Astrocyte (in vitro differentiated cells and primary cell): ENCODE measurements at regions not wholly inside any gene's neighbourhood (a gene's known extent, or its start where the extent isn't known, plus 50 kb on each side); places are given as distances from the start of the nearest gene placed in this dataset.
"Not testable (repeated sequence)": the region's sequence is repeated elsewhere in the genome, so short reads cannot be mapped to it uniquely, and the experiment has no call there.

Source experiments
- DNase-seq: peaks from one replicate; pipeline ENCODE4 v3.0.0-alpha.2; 2010; ENCODE audit warnings: low read depth
- FAIRE-seq: peaks from 2 replicates; lab custom pipeline; 2011; peaks lifted over from hg19 to GRCh38; lab: Jason Lieb, UNC
- H2AFZ ChIP-seq: 2 replicates; pipeline ENCODE4 v1.6.0; 2012; ENCODE audit warnings: low read depth, low read length, inconsistent platforms
- H3K27ac ChIP-seq: 2 replicates; pipeline ENCODE4 v1.5.1; 2011; ENCODE audit warnings: low read depth, low read length, inconsistent platforms
- H3K27me3 ChIP-seq: 2 replicates; pipeline ENCODE4 v1.6.0; 2011; ENCODE audit warnings: low read length, inconsistent platforms; ENCODE audit not compliant: insufficient read depth
- H3K36me3 ChIP-seq: 2 replicates; pipeline ENCODE4 v1.5.1; 2011; ENCODE audit warnings: low read length, inconsistent platforms; ENCODE audit not compliant: insufficient read depth
- H3K4me1 ChIP-seq: 2 replicates; pipeline ENCODE4 v1.5.1; 2011; ENCODE audit warnings: low read length, inconsistent platforms; ENCODE audit not compliant: insufficient read depth
- H3K4me2 ChIP-seq: 2 replicates; pipeline ENCODE4 v1.6.0; 2012; ENCODE audit warnings: low read length, inconsistent platforms
- H3K4me3 ChIP-seq: 2 replicates; pipeline ENCODE4 v1.5.1; 2011; ENCODE audit warnings: low read depth, mild to moderate bottlenecking, low read length, inconsistent platforms; ENCODE audit not compliant: insufficient read depth
- H3K79me2 ChIP-seq: 2 replicates; pipeline ENCODE4 v1.6.0; 2012; ENCODE audit warnings: mild to moderate bottlenecking, low read length, inconsistent platforms; ENCODE audit not compliant: insufficient read depth
- H3K9ac ChIP-seq: 2 replicates; pipeline ENCODE4 v1.6.0; 2012; ENCODE audit warnings: mild to moderate bottlenecking, low read length, inconsistent platforms
- H3K9me3 ChIP-seq: 2 replicates; pipeline ENCODE4 v1.5.1; 2012; ENCODE audit warnings: low read depth, mild to moderate bottlenecking, low read length, inconsistent platforms; ENCODE audit not compliant: insufficient read depth
- H4K20me1 ChIP-seq: 2 replicates; pipeline ENCODE4 v1.6.0; 2012; ENCODE audit warnings: low read length, inconsistent platforms; ENCODE audit not compliant: insufficient read depth
- H3K27ac Mint-ChIP-seq: one replicate; pipeline ENCODE4 v1.8.0; 2021; ENCODE audit warnings: mild to moderate bottlenecking, mixed read lengths; ENCODE audit not compliant: unreplicated experiment
- H3K27me3 Mint-ChIP-seq: one replicate; pipeline ENCODE4 v1.8.0; 2021; ENCODE audit warnings: low read depth, mixed read lengths; ENCODE audit not compliant: unreplicated experiment
- H3K36me3 Mint-ChIP-seq: one replicate; pipeline ENCODE4 v1.8.0; 2021; ENCODE audit warnings: low read depth, mixed read lengths; ENCODE audit not compliant: unreplicated experiment
- H3K4me1 Mint-ChIP-seq: one replicate; pipeline ENCODE4 v1.8.0; 2021; ENCODE audit warnings: low read depth, mixed read lengths; ENCODE audit not compliant: unreplicated experiment
- H3K4me3 Mint-ChIP-seq: one replicate; pipeline ENCODE4 v1.8.0; 2021; ENCODE audit warnings: mild to moderate bottlenecking, moderate library complexity, mixed read lengths; ENCODE audit not compliant: unreplicated experiment
- H3K9me3 Mint-ChIP-seq: one replicate; pipeline ENCODE4 v1.8.0; 2021; ENCODE audit warnings: mild to moderate bottlenecking, mixed read lengths; ENCODE audit not compliant: unreplicated experiment
- CTCF ChIP-seq: IDR thresholded peaks from 2 replicates; pipeline ENCODE4 v1.5.1; 2011; ENCODE audit warnings: low read depth, mild to moderate bottlenecking, inconsistent platforms, low read length, moderate library complexity; ENCODE audit not compliant: insufficient read depth
- EZH2 ChIP-seq: IDR thresholded peaks from 2 replicates; pipeline ENCODE4 v1.6.1; 2012; ENCODE audit warnings: mild to moderate bottlenecking, low read length, inconsistent platforms; ENCODE audit not compliant: insufficient read depth

GRCh38 chr3:48101301-48101650, 85.1 kb upstream of the MAP4 start:
- H3K9ac ChIP-seq, H3K27ac ChIP-seq, H3K79me2 ChIP-seq, DNase-seq, FAIRE-seq, H3K4me2 ChIP-seq, H3K4me3 Mint-ChIP-seq, H3K4me1 Mint-ChIP-seq, H3K9me3 ChIP-seq, H3K4me1 ChIP-seq, H3K9me3 Mint-ChIP-seq, H3K27me3 ChIP-seq, H2AFZ ChIP-seq, H3K4me3 ChIP-seq, H3K27me3 Mint-ChIP-seq, H3K36me3 Mint-ChIP-seq, H3K36me3 ChIP-seq, H4K20me1 ChIP-seq: not testable (repeated sequence)
- peak overlapping the region; percentile 31 for H3K27ac Mint-ChIP-seq

DNA sequence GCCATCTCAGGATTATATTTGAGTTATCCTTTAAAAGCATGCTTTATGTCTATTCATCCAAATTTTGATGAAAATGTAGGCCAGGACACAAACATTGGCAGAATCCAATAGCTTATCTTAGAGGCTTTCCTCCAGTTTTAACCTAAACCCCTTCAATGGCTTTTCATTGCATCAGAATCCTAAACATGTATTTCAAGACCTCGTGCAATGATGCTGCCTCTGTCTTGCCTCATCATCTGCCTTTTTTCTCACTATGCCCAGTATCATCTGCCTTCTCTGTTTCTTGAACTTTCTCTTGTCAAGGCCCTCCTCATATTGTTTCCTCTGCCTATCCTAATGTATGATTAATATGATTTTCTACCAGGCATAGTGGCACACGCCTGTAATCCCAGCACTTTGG, 76.1 kb upstream of the MAP4 start:
- Mint-ChIP-seq H3K9me3 (no peaks in the 10 kb centered on the region), H3K4me3 (no peak overlapping the region), H3K4me1 (peaks cover 7% of the 10 kb centered on the region), H3K36me3 (peaks cover 4% of the 10 kb centered on the region), H3K27me3 (no peaks in the 10 kb centered on the region), H3K27ac (no peak overlapping the region)
- Histone ChIP-seq H2AFZ (no peak overlapping the region), H4K20me1 (peaks cover 9% of the 10 kb centered on the region), H3K4me3 (no peak overlapping the region), H3K36me3 (no peaks in the 10 kb centered on the region), H3K4me2 (no peak overlapping the region), H3K27ac (no peak overlapping the region), H3K9ac (no peak overlapping the region), H3K79me2 (peaks cover 14% of the 10 kb centered on the region), H3K27me3 (no peaks in the 10 kb centered on the region), H3K9me3 (no peaks in the 10 kb centered on the region), H3K4me1 (peaks cover 3% of the 10 kb centered on the region)
- TF ChIP-seq CTCF = no peak
- no peak for TF ChIP-seq EZH2
- DNase-seq (no peak), FAIRE-seq (no peak)

DNA sequence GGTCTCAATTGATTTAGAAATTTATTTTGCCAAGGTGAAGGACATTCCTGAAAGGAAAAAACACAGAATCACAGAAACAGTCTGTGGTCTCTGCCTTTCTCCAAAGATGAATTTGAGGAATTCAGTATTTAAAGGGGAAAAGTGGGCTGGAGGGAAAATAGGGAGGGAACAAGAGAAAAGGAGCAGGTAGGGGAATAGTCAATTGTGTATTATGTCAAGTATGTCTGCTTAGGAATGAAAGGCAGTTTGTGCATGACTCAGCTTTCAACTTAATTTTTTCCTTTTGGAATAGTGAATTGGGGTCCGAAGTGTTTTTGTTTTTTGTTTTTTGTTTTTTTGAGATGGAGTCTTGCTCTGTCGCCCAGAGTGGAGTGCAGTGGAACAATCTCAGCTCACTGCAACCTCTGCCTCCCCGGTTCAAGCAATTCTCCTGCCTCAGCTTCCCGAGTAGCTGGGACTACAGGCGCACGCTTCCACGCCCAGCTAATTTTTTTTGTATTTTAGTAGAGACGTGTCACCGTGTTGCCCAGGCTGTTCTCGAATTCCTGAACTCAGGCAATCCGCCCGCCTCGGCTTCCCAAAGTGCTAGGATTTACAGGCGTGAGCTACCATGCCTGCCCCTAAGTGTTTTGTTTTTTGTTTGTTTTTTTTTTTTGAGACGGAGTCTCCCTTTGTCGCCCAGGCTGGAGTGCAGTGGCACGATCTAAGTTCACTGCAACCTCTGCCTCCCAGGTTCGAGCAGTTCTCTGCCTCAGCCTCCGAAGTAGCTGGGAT, 74.1 kb upstream of the MAP4 start:
- Histone ChIP-seq H3K9ac (no peak overlapping the region), H3K4me1 (peaks cover 16% of the 10 kb centered on the region), H3K4me2 (peak overlapping the region; percentile 100), H4K20me1 (peaks cover 28% of the 10 kb centered on the region), H3K9me3 (no peaks in the 10 kb centered on the region), H2AFZ (no peak overlapping the region), H3K4me3 (no peak overlapping the region), H3K27me3 (no peaks in the 10 kb centered on the region), H3K79me2 (peaks cover 34% of the 10 kb centered on the region), H3K27ac (no peak overlapping the region), H3K36me3 (no peaks in the 10 kb centered on the region)
- FAIRE-seq (no peak), DNase-seq (no peak)
- no peak for TF ChIP-seq EZH2
- peak overlapping the region; percentile 99 for H3K27ac Mint-ChIP-seq
- H3K4me3 Mint-ChIP-seq = peak overlapping the region; percentile 98
- H3K9me3 Mint-ChIP-seq = no peaks in the 10 kb centered on the region
- peaks cover 4% of the 10 kb centered on the region for H3K36me3 Mint-ChIP-seq
- H3K4me1 Mint-ChIP-seq = peaks cover 7% of the 10 kb centered on the region
- no peaks in the 10 kb centered on the region for H3K27me3 Mint-ChIP-seq
